WTC11 (cell line): ENCODE measurements at regions not wholly inside any gene's neighbourhood (a gene's known extent, or its start where the extent isn't known, plus 50 kb on each side); places are given as distances from the start of the nearest gene placed in this dataset.

Experiments
- ATF1 ChIP-seq: sonication (generic); formaldehyde crosslinking; IDR thresholded peaks from 2 replicates; pipeline ENCODE4 v1.8.1; 2023; ENCODE audit warnings: mild to moderate bottlenecking, moderate library complexity, missing genetic modification reagents
- CTCF ChIP-seq: fragments of 200-600 bp; IDR thresholded peaks from 2 replicates; pipeline ENCODE4 v1.8.0; 2022; ENCODE audit warnings: antibody characterized with exemption
- ESRRA ChIP-seq: sonication (generic); formaldehyde crosslinking; IDR thresholded peaks from 2 replicates; pipeline ENCODE4 v1.8.1; 2022; ENCODE audit warnings: mild to moderate bottlenecking, missing genetic modification reagents, borderline replicate concordance
- FOXK1 ChIP-seq: sonication (generic); formaldehyde crosslinking; IDR thresholded peaks from 2 replicates; pipeline ENCODE4 v1.8.0; 2022; ENCODE audit warnings: mild to moderate bottlenecking, moderate library complexity, missing genetic modification reagents
- FOXP4 ChIP-seq: sonication (generic); formaldehyde crosslinking; IDR thresholded peaks from 2 replicates; pipeline ENCODE4 v1.8.0; 2022; ENCODE audit warnings: mild to moderate bottlenecking, missing genetic modification reagents
- GRHL2 ChIP-seq: fragments of 250-450 bp; sonication (Bioruptor Pico); IDR thresholded peaks from 2 replicates; pipeline ENCODE4 v1.8.0; 2022; ENCODE audit warnings: mild to moderate bottlenecking, moderate library complexity; ENCODE audit not compliant: insufficient replicate concordance, severe bottlenecking
- MAX ChIP-seq: sonication (generic); formaldehyde crosslinking; IDR thresholded peaks from 2 replicates; pipeline ENCODE4 v1.8.0; 2022; ENCODE audit warnings: mild to moderate bottlenecking, missing genetic modification reagents
- RELA ChIP-seq: sonication (generic); formaldehyde crosslinking; IDR thresholded peaks from 2 replicates; pipeline ENCODE4 v1.8.1; 2022; ENCODE audit warnings: missing genetic modification reagents, mild to moderate bottlenecking, borderline replicate concordance
- SMAD4 ChIP-seq: sonication (generic); formaldehyde crosslinking; IDR thresholded peaks from 2 replicates; pipeline ENCODE4 v1.8.0; 2022; ENCODE audit warnings: mild to moderate bottlenecking, missing genetic modification reagents
- TCF7 ChIP-seq: sonication (generic); formaldehyde crosslinking; IDR thresholded peaks from 2 replicates; pipeline ENCODE4 v1.8.0; 2022; ENCODE audit warnings: mild to moderate bottlenecking, low read depth, missing genetic modification reagents, moderate library complexity
- USF1 ChIP-seq: sonication (generic); formaldehyde crosslinking; IDR thresholded peaks from 2 replicates; pipeline ENCODE4 v1.8.0; 2022; ENCODE audit warnings: mild to moderate bottlenecking, missing genetic modification reagents
- USF2 ChIP-seq: sonication (generic); formaldehyde crosslinking; IDR thresholded peaks from 2 replicates; pipeline ENCODE4 v1.8.1; 2023; ENCODE audit warnings: mild to moderate bottlenecking, missing genetic modification reagents, moderate library complexity
- ZNF512 ChIP-seq: sonication (generic); formaldehyde crosslinking; IDR thresholded peaks from 2 replicates; pipeline ENCODE4 v1.8.1; 2022; ENCODE audit warnings: missing genetic modification reagents, borderline replicate concordance

GRCh38 chr13:47294691-47295090, 397.8 kb upstream of the HTR2A start:
- TF ChIP-seq ZNF512 (CRISPR knock-in tag) = no peak
- no peak for TF ChIP-seq USF2 (CRISPR knock-in tag)
- TF ChIP-seq USF1 (CRISPR knock-in tag) = no peak
- no peak for TF ChIP-seq CTCF
- no peak for TF ChIP-seq FOXP4 (CRISPR knock-in tag)
- TF ChIP-seq ESRRA (CRISPR knock-in tag) = no peak
- TF ChIP-seq MAX (CRISPR knock-in tag) = no peak
- TF ChIP-seq TCF7 (CRISPR knock-in tag) = no peak
- TF ChIP-seq ATF1 (CRISPR knock-in tag) = no peak
- TF ChIP-seq FOXK1 = no peak
- TF ChIP-seq RELA = no peak
- no peak for TF ChIP-seq GRHL2 (CRISPR knock-in tag)
- TF ChIP-seq SMAD4 (CRISPR knock-in tag) = no peak
